Prostate gland (tissue), 2 donors: ENCODE measurements at regions not wholly inside any gene's neighbourhood (a gene's known extent, or its start where the extent isn't known, plus 50 kb on each side); places are given as distances from the start of the nearest gene placed in this dataset.
"Not testable (repeated sequence)": the region's sequence is repeated elsewhere in the genome, so short reads cannot be mapped to it uniquely, and the experiment has no call there.

Source experiments
- CTCF ChIP-seq, 4 experiments: fragments of 200-600 bp in 2 of 4; fragments of 450-650 bp in 2 of 4; sonication (generic) in 2 of 4; IDR thresholded peaks; 1 replicate in 3 of 4; 2 replicates in 1 of 4; pipeline ENCODE4 v1.5.1; 2016 to 2019; ENCODE audit warnings: antibody characterized with exemption in 4 of 4, mild to moderate bottlenecking in 2 of 4, moderate library complexity in 2 of 4
- POLR2A ChIP-seq: fragments of 450-650 bp; IDR thresholded peaks from one replicate; pipeline ENCODE4 v1.6.1; 2016; ENCODE audit warnings: antibody characterized with exemption, mild to moderate bottlenecking
- POLR2AphosphoS5 ChIP-seq: sonication (generic); formaldehyde crosslinking; IDR thresholded peaks from one replicate; pipeline ENCODE4 v1.6.1; 2017; ENCODE audit warnings: antibody characterized with exemption

DNA sequence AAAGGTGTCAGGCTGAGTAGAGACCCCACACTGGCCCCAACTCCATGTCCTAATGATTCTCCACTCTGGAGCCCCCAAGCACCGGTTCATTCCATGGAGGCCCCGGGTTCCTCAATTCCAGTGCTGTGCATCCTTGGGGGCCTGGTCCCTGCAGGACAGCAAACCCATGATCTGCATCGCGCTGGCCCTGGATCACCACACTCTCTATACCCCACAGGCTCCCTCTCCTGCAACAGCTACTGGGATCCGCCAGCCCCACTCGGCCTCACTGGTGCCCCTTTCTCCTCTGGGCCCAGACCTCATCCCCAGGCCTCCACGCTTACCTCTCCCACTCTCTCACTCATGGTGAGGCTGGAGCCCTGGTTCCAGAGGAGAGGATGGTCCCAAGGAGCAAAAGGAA lies 68.6 kb upstream of the TUBA3E start:
- TF ChIP-seq CTCF (IDR thresholded peaks at IDR 0.05); POLR2A; POLR2AphosphoS5: not testable (repeated sequence)
